GM21515 (cell line): ENCODE measurements at regions not wholly inside any gene's neighbourhood (a gene's known extent, or its start where the extent isn't known, plus 50 kb on each side); places are given as distances from the start of the nearest gene placed in this dataset.
"Not testable (repeated sequence)": the region's sequence is repeated elsewhere in the genome, so short reads cannot be mapped to it uniquely, and the experiment has no call there.

ENCODE experiments used
- ATAC-seq: cut with Tn5 transposase; IDR thresholded peaks from one replicate; pipeline ENCODE4 v1.9.1; 2021; ENCODE audit not compliant: unreplicated experiment

GRCh38 chr2:136715146-136715545 is 50.2 kb upstream of the THSD7B start:
- ATAC-seq = no peak

- no peak for ATAC-seq
These were observed 50.8 kb upstream of the THSD7B start for GRCh38 chr2:136714452-136714951.

GRCh38 chr2:136713739-136714138 is 51.6 kb upstream of the THSD7B start:
- no peak for ATAC-seq

- no peak for ATAC-seq
These were observed 60.0 kb upstream of the THSD7B start for GRCh38 chr2:136705336-136705735.

GRCh38 chr2:136703214-136703613 is 62.1 kb upstream of the THSD7B start:
- ATAC-seq = no peak

- ATAC-seq = no peak
These were observed 68.9 kb upstream of the THSD7B start for GRCh38 chr2:136696438-136696837.

GRCh38 chr2:136693966-136694365 is 71.4 kb upstream of the THSD7B start:
- no peak for ATAC-seq

GRCh38 chr2:136680079-136680478 is 85.3 kb upstream of the THSD7B start:
- not testable (repeated sequence) for ATAC-seq

- no peak for ATAC-seq
These were observed 99.6 kb upstream of the THSD7B start for GRCh38 chr2:136665736-136666135.

- no peak for ATAC-seq
These were observed 100.5 kb upstream of the THSD7B start for GRCh38 chr2:136664713-136665405.

GRCh38 chr2:136658201-136658600 is 107.1 kb upstream of the THSD7B start:
- ATAC-seq = no peak

GRCh38 chr2:136653861-136654260 is 111.5 kb upstream of the THSD7B start:
- ATAC-seq = no peak

GRCh38 chr2:136651456-136652010 is 113.8 kb upstream of the THSD7B start:
- ATAC-seq = no peak

- ATAC-seq = no peak
These were observed 118.3 kb upstream of the THSD7B start for GRCh38 chr2:136647039-136647438.

- no peak for ATAC-seq
These were observed 120.0 kb upstream of the THSD7B start for GRCh38 chr2:136645236-136645828.

- ATAC-seq = no peak
These were observed 125.7 kb upstream of the THSD7B start for GRCh38 chr2:136639651-136640050.

- ATAC-seq = no peak
These were observed 127.2 kb upstream of the THSD7B start for GRCh38 chr2:136638193-136638592.

- ATAC-seq = no peak
These were observed 127.9 kb upstream of the THSD7B start for GRCh38 chr2:136637402-136637801.

GRCh38 chr2:136628490-136628889 is 136.9 kb upstream of the THSD7B start:
- no peak for ATAC-seq

GRCh38 chr2:136613096-136613495 is 152.2 kb upstream of the THSD7B start:
- ATAC-seq = no peak

- ATAC-seq = no peak
These were observed 153.3 kb upstream of the THSD7B start for GRCh38 chr2:136612079-136612478.

- ATAC-seq = no peak
These were observed 153.9 kb upstream of the THSD7B start for GRCh38 chr2:136611451-136611850.
